ENCODE measurements at regions not wholly inside any gene's neighbourhood (a gene's known extent, or its start where the extent isn't known, plus 50 kb on each side); places are given as distances from the start of the nearest gene placed in this dataset.

DNA sequence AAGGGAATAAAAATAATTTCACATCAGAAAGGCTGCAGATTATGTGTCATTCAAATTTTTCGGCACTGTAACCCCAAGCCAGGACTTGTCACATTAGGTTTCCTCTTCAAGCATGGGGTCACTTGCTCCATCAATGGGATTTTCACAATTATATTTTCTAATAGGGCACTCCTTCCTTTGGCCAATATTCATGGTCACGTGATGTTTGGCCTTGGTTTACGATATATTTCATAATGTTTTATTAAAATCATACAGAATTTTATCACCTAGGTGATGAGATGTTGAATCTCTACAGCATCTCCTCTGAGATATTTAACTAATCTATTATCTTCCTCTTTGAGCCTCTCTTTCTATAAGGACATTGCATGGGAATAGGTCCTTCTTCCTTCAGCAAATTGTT lies 523.5 kb upstream of the SEMA6A start:
- no peak for DNase-seq

DNA sequence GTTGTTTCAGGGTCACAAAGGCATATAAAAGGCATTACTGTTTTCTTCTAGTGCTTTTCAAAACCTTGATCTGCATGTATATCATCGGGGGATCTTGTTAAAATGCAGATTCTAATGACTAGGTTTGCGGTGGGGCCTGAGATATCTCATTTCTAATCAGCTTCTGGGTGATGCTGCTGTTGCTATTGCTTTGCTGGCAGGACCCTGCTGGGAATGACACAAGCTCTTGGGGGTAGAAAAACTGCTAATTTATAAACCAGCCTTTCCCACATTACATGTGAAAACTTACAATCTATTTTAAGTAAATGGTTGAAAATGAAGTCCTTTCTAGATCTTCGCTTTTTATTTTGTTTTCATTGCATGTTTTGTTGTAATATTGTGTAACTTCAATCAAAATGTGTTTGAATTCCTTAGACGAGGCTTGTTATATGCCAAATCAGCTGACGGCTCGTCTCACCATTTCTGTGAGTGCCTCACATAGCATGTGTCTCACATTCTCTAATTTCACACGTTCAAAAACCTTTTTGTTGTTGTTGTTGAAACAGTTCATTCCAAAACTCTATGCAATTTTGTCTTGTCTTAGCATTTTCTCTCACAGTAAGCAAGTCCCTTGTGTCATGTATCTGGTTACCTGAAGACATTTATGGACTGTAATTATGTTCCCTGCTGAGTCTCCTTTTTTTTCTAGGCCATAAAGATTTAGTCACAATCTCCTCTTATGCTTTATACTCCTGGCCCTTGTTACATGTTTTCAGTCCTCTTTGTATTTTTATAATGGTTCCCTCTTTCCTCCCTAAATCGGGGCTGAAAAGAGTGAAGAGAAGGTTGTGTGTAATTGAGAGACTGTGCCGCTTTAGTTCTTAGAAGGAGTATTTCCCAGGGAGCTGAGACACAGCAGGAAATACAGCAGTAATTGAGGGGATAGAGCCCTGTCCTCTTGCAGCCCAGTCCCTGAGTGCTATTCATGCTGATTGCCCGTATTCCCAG lies 521.0 kb upstream of the SEMA6A start:
- DNase-seq: no peak

- no peak for DNase-seq
Measured at GRCh38 chr5:117094114-117094815, 519.6 kb upstream of the SEMA6A start.

DNA sequence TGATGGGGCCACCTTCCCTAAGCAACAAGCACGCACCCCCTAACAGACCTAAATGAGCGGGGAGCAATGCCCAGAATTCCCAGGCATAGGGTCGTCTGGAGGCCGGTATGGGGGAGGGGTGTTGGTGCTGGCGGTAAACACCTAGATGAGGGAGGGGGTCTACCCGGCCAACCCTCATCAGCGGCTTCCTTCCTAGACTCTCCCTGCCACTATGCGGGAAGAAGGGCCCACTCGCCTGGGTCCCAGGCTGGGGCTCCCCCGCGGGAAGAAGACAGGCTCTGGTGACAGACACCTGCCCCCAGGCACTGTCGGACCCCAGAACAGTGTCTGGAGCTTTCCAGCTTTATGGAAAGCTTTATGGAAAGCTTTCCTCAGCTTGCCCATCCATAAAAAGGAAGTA lies 519.0 kb upstream of the SEMA6A start:
- DNase-seq: no peak

GRCh38 chr5:117089001-117089400 lies 514.4 kb upstream of the SEMA6A start:
- no peak for DNase-seq

GRCh38 chr5:117088176-117088575 lies 513.6 kb upstream of the SEMA6A start:
- DNase-seq: no peak

DNA sequence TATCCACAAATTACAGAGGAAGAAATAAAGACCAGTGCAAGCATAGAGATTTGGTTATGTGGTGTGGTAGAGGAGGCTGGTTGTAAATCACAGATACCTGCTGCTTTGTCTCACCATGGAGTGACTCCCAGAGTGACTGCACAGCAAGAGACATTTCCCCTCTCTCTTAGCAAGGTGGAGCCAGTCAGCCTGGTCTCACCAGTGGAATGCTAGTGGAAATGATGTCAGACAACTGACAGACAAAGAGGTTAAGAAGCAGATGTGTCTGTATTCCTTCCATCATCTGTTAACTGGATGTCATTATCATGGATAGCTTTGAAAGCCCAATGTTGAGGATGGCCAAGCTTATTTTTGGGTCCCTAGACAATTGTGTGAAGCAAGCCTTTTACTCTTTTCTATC lies 509.4 kb upstream of the SEMA6A start:
- no peak for DNase-seq

GRCh38 chr5:117082977-117083376 lies 508.4 kb upstream of the SEMA6A start:
- DNase-seq: no peak

GRCh38 chr5:117077142-117077541 lies 502.5 kb upstream of the SEMA6A start:
- no peak for DNase-seq

DNA sequence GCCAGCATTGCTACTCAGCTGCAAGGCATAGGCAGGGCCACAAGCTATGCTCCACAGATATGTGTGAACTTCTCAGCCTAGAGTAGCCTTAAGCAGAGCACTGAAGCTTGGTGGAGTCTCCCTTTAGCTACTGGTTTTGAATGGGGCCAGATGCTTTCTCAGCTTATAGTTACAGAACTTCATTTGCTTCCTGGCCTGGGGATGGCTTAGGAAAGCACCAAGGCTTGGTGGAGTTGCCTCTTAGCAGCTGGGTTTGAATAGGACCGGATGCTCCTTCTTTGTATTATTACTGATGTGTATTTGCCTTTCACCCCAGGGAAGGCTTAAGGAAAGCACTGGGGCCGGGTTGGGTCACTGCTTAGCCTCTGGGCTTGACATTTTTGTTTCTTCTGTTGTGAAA lies 497.8 kb upstream of the SEMA6A start:
- no peak for DNase-seq

DNA sequence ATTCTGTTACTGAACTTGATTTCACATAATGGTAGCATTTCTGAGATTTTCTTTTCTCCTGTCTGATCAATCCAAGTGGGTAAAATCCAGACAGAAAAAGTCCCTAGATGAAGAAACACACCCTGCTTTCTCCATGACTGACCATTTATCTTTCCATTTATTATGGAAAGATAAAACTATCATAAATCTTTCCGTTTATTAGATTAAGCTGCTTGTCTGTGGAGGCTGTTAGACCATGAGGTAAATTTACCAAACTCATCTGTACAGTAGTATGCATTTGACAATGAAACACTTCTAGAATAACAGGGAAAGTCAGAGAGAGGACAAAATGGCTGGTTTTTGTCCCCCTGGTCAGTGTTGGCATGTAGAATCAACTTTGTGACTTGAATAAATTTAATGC lies 491.2 kb upstream of the SEMA6A start:
- DNase-seq: no peak

- DNase-seq: no peak
Measured at GRCh38 chr5:117065161-117065560, 490.5 kb upstream of the SEMA6A start.

DNA sequence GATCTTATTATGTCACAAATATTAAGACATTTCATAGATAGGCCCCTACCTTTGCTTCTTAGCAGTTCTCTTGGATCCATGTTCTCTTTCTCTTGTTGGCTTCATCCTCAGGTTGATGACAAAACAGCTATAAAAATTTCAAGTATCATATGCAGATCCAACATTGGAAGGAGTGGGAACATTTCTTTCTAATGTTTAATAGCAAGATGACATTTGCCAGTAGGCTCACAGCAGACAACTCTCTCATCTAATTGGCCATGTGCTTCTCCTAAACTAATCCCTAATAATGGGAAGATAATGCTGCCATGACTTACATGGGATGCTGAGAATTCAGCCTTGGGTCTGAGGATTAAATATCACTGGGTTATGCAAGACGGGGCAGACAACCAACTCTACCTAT lies 485.5 kb upstream of the SEMA6A start:
- DNase-seq: no peak

DNA sequence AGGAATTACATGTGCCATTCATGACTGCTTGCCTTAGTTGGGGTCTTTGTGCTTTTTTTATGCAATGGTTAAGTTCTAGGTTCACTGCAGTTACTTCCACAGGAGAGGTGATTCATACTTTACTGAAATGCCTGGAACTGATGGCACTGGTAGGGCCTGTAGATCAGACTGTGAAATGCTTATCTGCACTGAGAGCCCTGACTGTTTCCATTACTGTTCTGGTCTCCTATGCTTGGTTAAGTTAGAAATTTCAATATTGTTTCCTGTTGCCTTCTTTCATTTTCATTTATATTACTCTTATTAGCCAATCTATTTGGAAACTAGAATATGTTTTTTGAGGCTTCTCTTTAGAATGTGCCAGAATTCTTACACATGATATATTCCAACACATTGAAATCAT lies 484.1 kb upstream of the SEMA6A start:
- no peak for DNase-seq

GRCh38 chr5:117055517-117055916 lies 480.9 kb upstream of the SEMA6A start:
- DNase-seq: no peak

- no peak for DNase-seq
Measured at GRCh38 chr5:117054911-117055310, 480.3 kb upstream of the SEMA6A start.

DNA sequence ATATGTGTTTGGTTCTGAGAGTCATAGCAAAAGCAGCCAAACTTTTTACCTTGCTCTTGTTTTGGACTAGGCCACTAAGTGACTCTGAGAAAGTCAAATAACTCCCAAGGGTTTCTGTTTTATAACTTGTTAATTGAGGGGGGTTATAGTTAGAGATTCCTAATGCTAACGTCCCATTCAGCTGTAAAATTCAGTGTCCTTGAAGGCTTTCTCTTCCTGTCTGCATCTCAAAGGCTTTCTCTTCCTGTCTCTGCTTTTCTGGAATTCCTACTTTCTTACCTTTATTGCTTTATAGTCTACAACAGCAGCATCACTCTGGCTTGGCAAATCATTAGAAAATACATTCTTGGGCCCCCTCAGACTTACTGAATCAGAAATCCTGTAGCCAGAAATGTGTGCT lies 479.5 kb upstream of the SEMA6A start:
- no peak for DNase-seq

- DNase-seq: no peak
Measured at GRCh38 chr5:117041926-117042595, 467.4 kb upstream of the SEMA6A start.

DNA sequence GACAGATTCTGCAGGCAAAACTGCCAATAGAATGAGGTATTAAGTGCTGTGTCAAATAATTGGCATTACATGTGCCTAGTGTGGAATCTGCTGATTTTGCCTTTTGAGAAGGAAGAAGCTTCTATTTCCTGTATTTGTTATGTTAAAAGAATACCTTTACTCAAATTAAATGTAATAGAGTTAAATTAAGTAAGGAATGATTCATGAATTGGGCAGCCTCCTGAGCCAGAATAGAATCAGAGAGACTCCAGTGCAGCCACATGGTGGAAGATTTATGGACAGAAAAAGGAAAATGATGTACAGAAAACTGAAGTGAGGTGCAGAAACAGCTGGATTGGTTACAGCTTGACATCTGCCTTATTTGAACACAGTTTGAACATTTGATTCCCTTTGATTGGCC lies 464.4 kb upstream of the SEMA6A start:
- DNase-seq: no peak

DNA sequence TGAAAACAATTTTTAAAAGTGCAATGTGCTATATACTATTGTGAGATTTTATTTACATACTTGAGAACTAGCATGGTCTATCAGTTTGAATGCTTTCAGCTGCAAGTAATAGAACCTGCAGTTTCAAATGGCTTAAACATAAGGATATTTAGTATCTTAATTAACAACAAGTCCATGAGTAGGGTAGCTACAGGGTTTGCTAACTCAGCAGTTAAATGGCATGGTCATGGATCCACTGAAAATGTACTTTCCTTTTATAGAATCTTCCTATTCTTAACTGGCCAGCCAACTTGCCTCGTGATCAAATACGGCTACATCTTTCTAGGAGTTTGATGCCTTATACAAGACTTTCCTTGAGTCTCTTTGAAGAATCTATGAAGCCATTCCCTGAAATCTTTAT lies 452.8 kb upstream of the SEMA6A start:
- no peak for DNase-seq

DNA sequence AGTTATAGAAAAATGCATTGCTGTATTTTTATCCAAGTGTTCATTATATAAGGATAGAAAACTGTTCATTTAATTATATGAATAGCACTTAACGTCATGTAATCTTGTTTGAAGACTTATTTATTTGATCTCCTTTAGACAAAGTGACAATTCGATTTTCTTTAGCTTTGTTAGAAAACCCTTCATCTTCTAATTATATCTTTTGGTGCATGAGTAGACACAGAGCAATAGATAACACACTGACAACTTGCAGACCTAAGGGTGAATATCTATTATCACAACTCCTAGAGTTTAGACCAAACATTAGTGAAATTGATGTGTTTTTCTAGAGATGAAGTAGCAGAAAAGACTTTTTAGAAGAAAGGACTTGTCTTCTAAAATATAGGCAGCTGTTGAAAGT lies 446.4 kb upstream of the SEMA6A start:
- no peak for DNase-seq

DNA sequence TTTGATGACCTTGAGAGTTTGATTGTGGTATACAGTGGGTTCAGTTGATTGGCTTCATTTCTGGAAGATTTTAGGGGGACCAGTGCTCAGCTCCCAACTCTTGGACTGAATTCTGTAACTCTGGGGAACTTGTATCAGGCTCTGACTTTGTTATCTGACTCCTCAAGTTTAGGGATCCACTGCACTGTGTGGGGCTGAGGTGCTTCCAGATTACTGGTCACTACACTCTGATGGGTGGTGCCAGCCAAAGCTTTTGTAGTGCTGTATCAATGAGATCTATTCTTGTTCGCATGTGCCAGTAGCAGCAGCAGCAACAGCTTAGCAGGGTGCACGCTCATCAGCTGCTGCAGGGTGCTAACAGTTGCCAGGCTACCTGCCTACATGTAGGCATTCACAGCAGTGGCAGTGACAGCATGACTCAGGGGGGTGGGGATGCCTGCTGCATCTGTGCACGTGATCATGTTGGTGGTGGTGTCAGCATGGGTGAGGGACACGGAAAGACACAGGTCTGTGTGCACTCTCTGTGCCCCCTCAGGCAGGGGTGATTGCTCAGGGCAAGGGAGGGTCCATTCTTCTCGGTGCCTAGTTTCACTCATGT lies 438.8 kb upstream of the SEMA6A start:
- no peak for DNase-seq

- no peak for DNase-seq
Measured at GRCh38 chr5:117010574-117010973, 436.0 kb upstream of the SEMA6A start.

All from activated effector memory CD4-positive, alpha-beta T cell treated with anti-CD3 and anti-CD28 coated beads, Interleukin-2, amount 50 U/mL, for 16 hours (primary cell).